ENCODE measurements at regions not wholly inside any gene's neighbourhood (a gene's known extent, or its start where the extent isn't known, plus 50 kb on each side); places are given as distances from the start of the nearest gene placed in this dataset.

DNA sequence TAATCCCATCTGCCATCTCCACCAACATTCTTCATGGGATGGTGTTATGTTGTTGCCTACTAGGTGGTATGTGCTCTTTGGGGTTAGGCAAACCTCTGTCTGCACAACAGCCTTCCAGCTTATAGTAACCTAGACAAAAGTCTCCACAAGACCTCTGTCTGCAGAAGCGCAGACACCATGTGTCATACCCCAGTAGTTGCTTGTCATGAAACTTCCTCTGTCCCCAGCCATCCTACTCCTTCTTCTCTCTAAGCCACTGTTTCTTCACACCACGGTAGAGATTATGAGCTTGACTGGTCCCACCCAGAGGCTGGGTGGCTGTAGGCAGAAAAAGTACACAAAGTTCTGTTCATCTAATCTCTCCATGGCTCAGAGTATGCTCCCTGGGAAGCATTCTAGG lies 100.3 kb downstream of the MAF start:
- TF ChIP-seq EP300 (IDR thresholded peaks at IDR 0.05) = no peak
- TF ChIP-seq, protein P1, sequence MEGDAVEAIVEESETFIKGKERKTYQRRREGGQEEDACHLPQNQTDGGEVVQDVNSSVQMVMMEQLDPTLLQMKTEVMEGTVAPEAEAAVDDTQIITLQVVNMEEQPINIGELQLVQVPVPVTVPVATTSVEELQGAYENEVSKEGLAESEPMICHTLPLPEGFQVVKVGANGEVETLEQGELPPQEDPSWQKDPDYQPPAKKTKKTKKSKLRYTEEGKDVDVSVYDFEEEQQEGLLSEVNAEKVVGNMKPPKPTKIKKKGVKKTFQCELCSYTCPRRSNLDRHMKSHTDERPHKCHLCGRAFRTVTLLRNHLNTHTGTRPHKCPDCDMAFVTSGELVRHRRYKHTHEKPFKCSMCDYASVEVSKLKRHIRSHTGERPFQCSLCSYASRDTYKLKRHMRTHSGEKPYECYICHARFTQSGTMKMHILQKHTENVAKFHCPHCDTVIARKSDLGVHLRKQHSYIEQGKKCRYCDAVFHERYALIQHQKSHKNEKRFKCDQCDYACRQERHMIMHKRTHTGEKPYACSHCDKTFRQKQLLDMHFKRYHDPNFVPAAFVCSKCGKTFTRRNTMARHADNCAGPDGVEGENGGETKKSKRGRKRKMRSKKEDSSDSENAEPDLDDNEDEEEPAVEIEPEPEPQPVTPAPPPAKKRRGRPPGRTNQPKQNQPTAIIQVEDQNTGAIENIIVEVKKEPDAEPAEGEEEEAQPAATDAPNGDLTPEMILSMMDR (IDR thresholded peaks at IDR 0.05) = no peak
- TF ChIP-seq POLR2A (IDR thresholded peaks at IDR 0.05) = no peak

Data from tibial nerve (tissue), 4 donors.